HG03565 (cell line): ENCODE measurements at regions not wholly inside any gene's neighbourhood (a gene's known extent, or its start where the extent isn't known, plus 50 kb on each side); places are given as distances from the start of the nearest gene placed in this dataset.

Source experiments
- ATAC-seq: cut with Tn5 transposase; IDR thresholded peaks from one replicate; pipeline ENCODE4 v1.9.1; 2021; ENCODE audit warnings: mild to moderate bottlenecking, moderate library complexity; ENCODE audit not compliant: unreplicated experiment

DNA sequence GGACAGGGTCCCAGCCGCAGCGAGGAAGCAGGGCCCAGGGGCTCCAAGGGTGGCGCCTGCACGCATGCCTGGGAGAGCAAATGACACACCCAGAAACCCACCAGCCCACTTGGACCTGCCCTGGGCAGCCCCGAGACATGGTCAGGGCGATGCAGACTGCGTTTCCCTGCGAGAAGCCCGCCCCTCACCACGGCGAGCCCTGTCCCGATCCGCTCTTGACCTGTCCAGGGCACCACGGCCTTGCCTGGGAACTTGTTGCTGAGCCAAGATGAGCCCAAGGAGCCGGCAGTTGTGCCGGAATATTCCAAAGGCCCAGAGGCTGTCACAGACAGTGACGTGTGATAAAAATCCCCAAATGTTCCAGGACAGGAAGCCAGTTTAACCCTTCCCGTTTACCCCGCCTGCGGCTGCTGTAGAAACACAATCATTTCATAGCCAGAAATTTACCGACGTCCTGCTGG is 78.1 kb downstream of the SIK1 start:
- ATAC-seq, result no peak

DNA sequence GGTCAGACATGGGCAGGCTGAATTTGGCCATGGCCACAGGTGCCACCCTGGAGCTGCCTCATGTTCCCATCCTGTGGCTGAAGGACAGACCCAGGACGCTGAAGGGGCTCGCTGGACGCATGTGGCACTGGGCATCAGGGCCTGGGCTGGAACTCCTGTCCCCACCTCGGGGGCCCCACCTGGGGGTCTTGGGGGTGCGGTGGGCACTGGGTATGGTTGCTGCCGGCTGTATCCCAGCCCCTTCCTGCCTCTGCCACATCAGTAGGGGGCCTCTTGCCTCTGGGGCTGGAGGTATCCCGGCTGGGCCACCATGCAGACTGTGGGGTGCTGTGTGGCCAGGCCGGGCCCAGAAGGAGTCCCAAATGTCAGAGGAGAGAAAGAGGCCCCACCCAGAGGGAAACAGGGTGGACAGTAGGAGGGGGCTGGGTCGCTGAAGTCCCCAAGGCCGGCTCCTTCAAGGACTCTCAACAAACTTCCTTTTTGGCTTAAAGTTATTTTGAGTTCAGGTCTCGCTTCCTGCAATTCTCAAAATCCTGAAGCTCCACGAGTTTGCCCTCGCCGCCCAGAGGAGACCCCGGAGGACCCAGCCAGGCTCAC is 78.7 kb downstream of the SIK1 start:
- no peak for ATAC-seq

DNA sequence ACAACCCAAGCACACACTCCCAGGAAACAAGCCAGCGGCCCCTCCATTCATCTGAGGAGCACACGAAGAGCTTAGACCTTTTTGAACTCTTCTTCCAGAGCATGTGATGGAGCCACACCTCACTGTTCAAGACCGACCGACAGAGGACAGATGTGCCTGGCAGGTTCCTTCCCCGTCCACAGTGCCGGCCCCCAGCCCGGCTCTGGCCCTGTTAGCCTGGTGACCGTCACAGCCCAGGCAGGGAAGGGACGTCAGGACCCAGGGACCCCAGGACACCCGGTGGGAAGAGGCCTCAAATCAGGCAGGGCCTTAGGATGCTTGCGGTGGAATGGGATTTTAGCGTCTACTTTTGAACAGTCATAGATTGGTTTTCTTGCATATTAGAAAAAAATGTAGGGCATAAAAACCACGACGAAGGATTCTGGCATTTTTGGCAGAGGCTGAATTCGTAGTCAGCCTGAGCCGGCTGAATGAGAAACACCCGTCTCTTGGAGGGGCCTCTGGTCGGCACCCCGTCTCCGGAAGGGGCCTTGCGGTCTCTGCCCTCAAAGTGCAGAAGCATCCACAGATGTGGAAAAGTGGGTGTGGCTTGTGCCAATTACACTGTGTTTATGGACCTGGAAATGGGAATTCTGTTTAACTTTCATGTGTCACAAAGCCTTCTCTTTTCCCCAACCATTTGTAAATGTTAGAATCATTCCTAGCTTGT is 79.3 kb downstream of the SIK1 start:
- ATAC-seq, result no peak

DNA sequence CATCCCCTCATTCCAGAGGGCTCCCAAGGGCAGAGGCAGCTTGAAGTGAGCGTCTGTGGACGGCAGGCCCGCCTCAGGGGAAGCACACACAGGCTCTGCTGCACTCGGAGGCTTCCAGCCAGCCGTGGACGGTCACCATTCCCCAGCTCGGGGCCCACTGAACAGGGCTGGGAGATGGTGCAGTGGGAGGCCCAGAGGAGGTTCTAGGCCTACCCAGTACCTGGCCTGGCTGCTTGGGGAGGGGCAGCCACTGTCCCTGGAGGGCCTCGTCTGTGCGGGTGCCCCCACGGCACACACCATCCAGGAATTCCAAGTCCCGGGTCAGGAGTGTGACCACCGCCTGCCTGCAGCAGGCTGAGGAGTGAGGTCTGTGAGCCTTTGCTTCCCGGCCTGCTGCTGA is 80.4 kb downstream of the SIK1 start:
- no peak for ATAC-seq

DNA sequence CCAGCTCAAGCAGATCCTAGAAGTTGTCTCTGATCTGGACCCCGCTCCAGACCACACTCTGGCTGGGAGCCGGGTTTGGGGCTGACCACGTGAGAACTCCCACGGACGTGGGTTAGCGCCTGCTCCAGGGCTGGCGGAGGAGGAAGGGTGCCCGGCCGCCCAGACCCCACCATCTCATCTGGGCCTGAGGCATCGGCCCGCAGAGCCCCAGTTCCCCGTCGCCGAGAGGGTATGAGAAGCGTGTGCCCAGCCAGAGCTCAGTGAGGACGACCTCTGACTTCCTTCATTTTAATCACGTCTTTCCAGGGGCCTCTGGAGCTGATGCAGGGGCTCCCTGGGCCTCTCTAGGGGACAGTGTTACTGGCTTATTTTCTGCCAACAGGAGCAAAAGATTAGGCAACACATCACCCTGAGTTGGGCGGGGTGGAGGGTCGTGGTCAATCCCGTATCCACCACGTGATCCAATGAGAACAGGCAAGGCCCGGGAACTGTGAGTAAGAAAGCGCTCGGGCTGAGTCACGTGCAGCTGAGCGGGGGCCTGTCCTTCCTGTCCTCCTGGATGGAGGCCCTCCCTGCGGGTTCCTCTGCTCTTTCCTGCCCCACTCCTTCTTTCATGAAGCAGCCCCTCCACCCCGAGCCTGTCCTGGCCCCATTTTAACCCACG is 81.1 kb downstream of the SIK1 start:
- ATAC-seq, result no peak

DNA sequence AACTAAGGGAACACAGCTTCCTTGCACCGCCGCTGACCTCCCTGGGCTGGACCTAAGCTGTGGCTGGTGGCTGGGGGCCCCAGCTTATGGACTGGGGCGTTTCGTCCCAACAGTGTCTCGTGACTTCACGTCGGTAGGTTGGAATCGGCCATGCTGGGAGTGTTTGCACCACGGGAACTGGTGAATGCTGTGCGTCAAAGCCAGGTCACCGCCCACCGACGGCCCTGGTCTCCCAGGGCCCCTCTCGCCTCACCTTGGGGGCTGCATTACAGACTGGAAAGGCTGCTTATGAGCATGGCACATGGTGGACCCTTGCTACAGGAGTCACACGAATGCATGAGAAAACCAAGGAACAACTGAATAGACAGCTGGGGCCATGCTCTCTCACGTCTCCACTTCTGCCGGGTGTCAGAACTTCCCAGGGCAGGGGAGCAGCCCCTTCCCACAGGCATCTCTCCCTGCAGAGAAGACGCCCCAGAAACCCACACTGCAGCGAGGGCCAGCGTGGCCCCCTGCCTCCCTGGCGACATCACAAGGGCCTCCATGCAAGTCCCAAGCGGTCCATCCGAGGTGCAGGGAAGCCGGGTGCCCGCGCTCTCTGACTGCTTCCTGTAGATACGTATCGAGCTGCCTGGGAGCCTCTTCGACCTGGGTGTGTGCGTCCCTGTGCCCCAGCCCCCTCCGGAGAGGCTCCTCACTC is 81.7 kb downstream of the SIK1 start:
- no peak for ATAC-seq

DNA sequence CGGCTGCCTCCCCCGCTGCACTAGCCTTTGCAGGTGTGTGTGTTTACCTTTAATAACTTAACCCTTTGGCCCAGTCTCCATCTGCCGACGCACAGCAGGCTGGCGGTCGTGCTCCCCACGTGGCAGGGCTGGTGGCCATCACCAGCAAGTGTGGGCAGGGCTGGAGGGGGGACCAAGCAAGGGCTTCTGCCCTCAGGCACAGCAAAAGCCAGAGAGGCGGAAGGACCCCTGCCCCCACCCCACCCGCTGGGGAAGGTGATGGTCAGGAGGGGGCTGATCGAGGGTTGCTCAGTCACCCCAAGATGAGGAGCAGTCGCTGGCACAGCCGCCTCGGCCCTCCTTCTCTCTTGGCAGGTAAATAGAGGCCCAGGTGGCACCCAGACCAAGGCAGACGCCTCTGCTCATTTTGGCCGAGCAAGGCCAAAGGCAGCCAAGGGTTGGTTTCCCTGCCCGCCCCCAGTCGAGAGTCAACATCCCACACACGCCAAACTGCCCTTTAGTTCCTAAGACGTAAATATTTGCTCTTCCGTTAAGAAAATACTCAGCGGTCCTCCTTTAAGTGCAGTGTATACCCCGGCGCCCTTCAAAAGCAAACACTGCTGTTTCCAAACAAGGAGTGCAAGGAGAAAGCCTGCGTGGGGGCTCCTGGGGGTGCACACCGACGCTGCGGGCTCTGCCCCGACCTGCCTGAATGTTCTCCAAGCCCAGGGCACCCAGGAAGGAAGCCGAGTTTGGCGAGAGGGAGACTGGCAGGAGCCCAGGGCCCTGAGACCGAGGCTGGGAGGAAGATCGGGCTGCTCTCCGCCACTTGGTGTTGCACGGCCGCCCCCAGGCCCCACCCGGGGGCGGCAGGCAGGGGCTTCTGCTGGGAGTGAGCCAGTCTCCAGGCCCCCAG is 82.7 kb downstream of the SIK1 start:
- no peak for ATAC-seq

DNA sequence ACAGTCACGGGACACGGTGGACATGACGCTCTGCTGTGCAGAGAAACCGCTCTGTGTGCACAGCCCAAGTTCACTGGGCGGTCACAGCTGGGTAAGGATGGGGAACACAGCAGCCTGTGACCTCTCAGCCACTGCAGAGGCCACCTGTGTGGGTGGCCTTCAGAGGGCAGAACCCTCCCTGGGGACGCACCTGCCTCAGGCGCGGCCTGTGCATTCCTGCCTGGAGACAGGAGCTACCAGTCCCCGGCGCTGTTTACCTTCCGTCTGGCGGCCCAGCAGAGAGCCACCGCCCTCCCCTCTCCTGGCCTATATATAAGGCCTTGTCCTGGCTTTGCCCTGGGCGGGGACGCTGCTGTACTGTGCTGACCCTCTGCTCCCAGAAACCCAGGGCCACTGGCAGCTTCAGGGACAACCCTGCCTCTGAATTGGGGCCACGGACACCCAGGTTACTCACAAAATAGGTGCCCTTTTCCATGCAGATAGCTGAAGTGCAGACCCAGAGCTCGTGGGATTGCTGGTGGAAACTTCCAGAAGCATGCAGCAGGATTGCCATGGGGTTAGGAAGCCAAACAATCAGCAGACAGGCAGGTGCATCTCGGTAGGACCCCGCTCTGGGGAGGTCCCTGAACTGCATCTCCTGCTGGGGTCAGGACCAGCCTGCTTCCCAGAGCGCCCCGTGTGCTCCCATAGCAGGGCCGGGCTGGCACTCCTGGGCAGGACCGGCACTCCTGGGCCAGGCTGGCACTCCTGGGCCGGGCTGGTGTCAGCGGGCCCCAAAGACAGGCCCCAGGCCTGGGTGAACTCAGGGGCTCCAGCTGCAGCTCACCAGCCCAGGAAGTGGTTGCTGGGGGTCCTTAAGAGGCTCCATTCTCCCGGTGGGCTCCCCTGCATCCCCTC is 83.6 kb downstream of the SIK1 start:
- no peak for ATAC-seq

DNA sequence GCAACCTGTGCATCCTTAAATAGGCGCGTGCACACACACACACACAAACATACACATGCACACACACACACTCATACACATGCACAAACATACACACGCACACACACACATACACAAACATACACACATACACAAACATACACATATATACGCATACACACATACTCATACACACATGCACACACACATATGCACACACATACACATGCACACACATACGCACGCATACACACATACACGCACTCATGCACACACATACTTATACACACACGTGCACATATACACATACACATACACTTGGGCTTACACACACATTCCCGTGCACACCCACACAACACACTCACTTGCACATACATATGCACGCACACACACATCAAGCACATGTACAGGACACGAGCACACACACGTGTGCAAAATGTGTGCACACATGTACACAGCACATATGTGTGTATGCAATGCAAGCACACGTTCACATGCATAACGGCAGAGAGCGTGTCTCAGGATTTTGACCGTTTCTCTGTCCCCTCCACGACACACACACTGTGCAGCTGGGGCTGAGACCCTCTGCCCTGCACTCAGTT is 84.5 kb downstream of the SIK1 start:
- no peak for ATAC-seq

DNA sequence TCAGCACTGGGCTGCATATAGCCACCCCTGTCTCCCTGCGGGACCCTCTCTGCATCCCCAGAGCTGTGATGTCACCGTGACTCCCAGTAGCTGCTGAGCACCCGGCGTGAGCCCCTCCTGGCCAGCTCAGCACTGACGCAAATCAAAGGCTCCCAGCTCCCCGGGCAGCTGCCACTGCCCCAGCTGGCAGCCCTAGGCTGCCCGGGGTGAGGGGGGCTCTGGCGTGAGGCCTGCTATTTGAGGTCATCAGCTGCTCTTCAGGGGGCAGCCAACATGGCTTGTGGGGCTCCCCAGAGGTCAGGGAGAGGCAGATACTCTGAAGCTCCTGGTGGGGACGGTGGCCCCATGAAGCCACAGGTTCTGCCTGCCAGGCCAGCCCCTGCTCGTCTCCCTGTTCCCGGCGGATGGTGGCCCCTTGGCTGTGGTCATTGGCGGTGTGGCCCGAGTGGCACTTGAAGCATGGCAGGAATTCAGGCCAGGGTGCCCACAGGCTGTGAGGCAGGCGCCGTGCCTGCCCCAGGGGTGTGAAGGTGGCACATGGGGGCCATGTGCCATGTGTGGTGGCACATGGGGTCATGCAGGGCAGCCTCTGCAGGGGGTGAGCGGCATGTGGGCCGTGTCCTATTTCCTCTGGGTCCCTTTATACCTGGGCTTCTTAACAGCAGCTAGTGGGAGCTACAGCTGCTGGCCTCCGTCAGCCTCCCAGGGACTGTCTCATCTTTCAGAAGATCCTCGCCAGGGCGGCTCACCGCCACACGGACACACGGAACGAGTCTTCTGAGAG is 85.4 kb downstream of the SIK1 start:
- ATAC-seq, result no peak

DNA sequence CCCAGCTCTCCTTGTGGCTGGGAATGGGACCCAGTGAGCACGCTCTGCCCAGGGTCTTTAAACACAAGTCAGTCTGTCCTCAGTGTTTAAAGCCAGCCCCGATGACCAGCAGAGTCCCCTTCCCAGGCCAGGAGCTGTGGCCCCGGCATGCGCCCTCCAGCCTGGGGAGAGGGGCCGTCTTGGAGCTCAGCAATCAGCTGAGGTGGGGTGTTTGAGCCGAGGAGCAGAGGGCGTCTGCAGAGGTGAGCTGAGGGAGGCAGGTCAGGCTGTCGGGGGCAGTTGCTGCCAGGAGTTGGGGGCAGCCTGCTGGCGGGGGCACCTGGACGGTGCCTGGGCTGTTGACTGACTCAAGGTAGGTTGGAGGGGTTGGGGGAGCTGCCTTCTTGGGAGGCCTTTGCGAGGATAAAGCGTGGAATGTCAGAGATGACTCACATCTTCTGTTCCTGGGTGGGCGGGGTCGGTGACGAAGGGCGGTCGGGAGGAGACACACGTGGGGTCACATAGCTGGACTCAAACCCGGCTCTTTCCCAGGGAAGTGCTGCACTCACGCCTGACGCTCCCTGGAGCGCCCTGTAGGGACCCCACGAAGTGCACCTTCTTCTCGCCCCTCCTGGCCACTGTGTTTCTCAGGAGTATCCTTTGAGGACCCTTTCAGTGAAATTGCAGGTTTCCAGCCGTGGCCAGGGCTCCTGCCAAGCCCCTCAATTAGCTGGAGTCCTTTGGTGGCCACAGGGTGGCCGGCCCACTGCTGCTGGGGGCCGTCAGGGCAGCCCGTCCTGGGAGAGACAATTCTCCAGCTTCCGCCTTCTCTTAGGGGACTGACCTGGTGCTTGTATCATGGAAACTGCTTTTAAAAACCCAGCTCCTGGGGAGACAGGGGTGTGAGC is 86.2 kb downstream of the SIK1 start:
- no peak for ATAC-seq

DNA sequence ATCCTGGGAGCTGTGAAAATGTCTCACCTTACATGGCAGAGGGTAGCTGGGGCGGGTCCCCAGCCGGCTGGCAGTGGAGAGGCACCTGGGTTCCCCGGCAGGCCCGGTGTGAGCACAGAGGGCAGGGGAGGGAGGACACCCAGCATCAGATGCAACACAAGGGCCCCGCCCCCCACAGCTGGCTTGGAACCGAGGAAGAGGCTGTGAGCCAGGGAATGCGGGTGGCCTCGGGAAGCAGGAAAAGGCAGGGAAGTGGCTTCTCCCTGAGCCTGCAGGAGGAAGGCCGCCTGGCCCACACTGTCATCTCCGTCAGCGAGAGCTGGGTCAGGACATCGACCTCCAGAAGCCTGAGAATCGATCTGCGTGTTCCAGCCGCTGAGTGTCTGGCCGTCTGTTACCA is 87.3 kb downstream of the SIK1 start:
- no peak for ATAC-seq

DNA sequence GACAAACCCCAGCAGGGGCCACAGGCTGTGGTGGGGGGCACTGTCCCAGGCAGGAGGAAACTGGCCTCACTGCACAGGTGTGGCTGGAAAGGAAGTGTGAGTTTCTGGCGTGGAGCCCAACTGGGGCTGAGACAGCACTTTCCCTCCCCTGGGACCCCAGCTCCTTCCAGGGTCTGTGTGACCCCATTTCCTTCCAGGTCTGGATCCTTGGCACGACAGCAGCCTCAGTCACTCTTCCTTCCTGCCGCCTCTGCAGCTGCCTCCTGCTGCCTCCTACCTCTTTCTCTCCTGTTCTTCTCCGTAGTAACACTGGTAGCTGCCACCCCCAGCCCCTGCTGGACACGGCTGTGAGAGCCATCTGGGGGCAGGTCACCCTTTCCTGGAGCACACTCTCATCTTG is 88.0 kb downstream of the SIK1 start:
- ATAC-seq, result no peak

DNA sequence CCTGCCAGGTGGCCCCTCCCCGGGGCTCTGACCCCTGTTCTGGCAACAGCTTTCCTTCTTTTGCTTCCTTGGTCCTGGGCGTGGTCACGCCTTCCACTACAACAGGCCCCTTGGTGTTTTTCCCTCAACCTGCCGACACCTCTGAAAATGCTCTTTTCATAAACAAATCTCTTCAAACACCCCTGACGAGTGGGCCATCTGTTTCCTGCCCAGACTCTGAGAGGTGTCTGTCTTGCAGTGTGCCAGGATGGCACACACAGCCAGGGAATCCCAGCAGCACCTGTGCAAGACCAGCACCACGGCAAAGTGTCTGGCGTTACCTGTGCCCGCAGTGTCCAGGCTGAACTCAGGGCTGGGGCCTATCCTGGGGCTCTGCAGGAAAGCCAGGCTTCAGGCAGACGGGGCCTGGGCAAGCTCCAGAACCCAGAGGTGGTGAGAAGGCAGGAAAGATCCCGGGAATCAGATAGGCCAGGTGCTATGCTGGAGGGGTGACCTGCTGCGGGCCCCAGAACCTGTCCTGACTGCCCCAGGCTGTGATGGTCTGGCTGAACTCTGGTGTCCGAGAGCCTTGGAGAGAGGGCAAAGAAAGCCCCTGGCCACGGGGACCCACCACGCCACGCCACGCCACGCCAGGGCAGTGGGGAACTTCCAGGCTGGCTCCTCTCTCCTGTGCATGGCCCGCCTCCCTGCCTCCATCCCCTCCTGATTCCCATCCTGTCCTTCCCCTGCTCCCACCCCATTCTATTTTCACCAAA is 88.9 kb downstream of the SIK1 start:
- no peak for ATAC-seq

DNA sequence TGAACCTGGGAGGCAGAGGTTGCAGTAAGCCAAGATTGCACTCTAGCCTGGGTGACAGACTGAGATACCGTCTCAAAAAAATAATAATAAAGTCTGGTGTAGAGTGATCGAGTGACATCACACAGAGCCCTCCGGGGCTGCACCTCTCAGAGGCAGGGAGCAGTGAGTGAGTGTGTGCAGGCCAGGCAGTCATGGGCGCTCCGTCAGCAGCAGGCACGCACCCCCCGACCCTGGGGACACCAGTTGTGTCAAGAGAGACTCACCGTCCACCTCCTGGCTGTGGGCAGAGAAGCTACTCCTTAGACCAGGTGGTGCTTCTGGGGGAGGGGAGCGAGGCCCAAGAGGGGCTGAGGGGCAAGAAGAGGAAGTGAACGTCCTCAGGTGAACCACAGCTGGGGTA is 91.8 kb downstream of the SIK1 start:
- no peak for ATAC-seq

DNA sequence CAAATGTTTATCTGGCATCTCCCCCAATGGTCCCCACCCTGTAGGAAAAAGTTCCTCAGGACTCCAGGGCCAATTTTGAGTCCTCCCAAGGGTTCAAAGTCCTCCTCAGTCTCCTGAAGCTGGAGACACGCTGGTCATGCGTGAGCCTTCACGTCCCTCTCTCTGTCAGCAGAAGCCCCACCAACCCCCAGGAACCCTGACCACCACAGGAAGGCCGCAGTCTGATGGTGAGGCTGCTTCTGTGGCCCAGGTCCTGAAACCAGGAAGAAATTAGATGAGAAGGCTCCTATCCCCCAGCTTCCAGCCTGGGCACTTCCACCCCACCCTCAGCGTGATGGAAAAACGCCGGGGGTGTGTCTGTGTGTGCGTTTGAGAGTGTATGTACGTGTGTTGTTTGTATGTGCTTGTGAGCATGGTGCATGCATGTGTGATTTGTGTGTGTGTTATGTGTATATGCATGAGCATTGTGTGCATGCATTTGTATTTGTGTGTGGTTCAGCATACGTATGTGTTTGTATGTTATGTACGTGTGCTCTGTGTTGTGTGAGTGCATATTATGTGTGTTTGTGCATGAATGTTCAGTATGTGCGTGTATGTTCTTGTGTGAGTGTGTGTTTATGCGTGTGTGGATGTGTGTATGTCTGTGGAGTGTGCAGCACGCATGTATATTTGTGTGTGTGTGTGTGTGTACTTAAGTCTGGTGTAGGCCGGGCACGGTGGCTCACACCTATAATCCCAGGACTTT is 92.5 kb downstream of the SIK1 start:
- no peak for ATAC-seq
